GM21529 (cell line): ENCODE measurements at regions not wholly inside any gene's neighbourhood (a gene's known extent, or its start where the extent isn't known, plus 50 kb on each side); places are given as distances from the start of the nearest gene placed in this dataset.

ENCODE experiments used
- ATAC-seq: cut with Tn5 transposase; IDR thresholded peaks from one replicate; pipeline ENCODE4 v1.9.1; 2021; ENCODE audit not compliant: unreplicated experiment

- no peak for ATAC-seq
Observed at GRCh38 chr16:76162046-76162445, 115.2 kb upstream of the CNTNAP4 start.

- ATAC-seq: peak; percentile 44
Observed at GRCh38 chr16:76164970-76165558, 112.1 kb upstream of the CNTNAP4 start.

GRCh38 chr16:76175718-76176117, 101.5 kb upstream of the CNTNAP4 start:
- ATAC-seq: no peak

- ATAC-seq: peak; percentile 79
Observed at GRCh38 chr16:76176153-76176552, 101.0 kb upstream of the CNTNAP4 start.

GRCh38 chr16:76176616-76177015, 100.6 kb upstream of the CNTNAP4 start:
- no peak for ATAC-seq

GRCh38 chr16:76182041-76182635, 95.1 kb upstream of the CNTNAP4 start:
- no peak for ATAC-seq

- ATAC-seq: no peak
Observed at GRCh38 chr16:76183647-76184046, 93.6 kb upstream of the CNTNAP4 start.

GRCh38 chr16:76190057-76190456, 87.1 kb upstream of the CNTNAP4 start:
- ATAC-seq: no peak

- ATAC-seq: no peak
Observed at GRCh38 chr16:76190480-76190879, 86.7 kb upstream of the CNTNAP4 start.

- ATAC-seq: no peak
Observed at GRCh38 chr16:76193906-76194615, 83.1 kb upstream of the CNTNAP4 start.

GRCh38 chr16:76194616-76195015, 82.6 kb upstream of the CNTNAP4 start:
- ATAC-seq: no peak

GRCh38 chr16:76195056-76195455, 82.1 kb upstream of the CNTNAP4 start:
- ATAC-seq: no peak

- no peak for ATAC-seq
Observed at GRCh38 chr16:76195648-76196047, 81.6 kb upstream of the CNTNAP4 start.

- no peak for ATAC-seq
Observed at GRCh38 chr16:76197900-76198299, 79.3 kb upstream of the CNTNAP4 start.

GRCh38 chr16:76199681-76200220, 77.5 kb upstream of the CNTNAP4 start:
- ATAC-seq: no peak

- no peak for ATAC-seq
Observed at GRCh38 chr16:76201385-76201784, 75.8 kb upstream of the CNTNAP4 start.

GRCh38 chr16:76204249-76204648, 73.0 kb upstream of the CNTNAP4 start:
- no peak for ATAC-seq

GRCh38 chr16:76207270-76207669, 69.9 kb upstream of the CNTNAP4 start:
- ATAC-seq: no peak

- ATAC-seq: no peak
Observed at GRCh38 chr16:76210157-76210556, 67.0 kb upstream of the CNTNAP4 start.

GRCh38 chr16:76213860-76214259, 63.3 kb upstream of the CNTNAP4 start:
- no peak for ATAC-seq

GRCh38 chr16:76214856-76215255, 62.3 kb upstream of the CNTNAP4 start:
- no peak for ATAC-seq

- ATAC-seq: no peak
Observed at GRCh38 chr16:76222087-76222486, 55.1 kb upstream of the CNTNAP4 start.
